ENCODE measurements at regions not wholly inside any gene's neighbourhood (a gene's known extent, or its start where the extent isn't known, plus 50 kb on each side); places are given as distances from the start of the nearest gene placed in this dataset.

DNA sequence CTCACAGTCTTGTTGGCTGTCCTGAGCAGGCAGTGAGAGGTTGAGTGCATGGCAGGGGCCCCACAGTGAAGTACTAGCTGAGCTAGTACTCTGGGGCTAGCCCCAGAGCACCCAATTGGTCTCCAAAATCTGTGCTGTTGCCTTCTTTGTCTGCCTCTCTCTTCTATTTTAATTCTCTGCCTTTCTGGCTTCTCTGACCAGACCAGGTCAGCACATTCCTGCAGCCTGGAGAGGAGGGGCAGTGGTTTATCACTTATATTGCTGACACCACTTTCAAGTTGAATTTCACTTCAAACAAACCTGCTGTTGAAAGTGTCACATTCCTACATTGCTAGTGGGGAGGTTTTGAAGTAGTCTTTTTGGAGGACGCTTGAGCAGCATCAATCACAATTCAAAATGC is 628.7 kb downstream of the PTPRU start:
- no peak for DNase-seq (ENCODE audit: low read depth)
- no peak for TF ChIP-seq CTCF (IDR thresholded peaks at IDR 0.05; ENCODE audit: low read depth, low read length, missing control alignments)
- no peak overlapping the region for H3K4me3 ChIP-seq (ENCODE audit: low read depth, low read length)

- no peak for TF ChIP-seq CTCF (IDR thresholded peaks at IDR 0.05; ENCODE audit: low read depth, low read length, missing control alignments)
- no peak overlapping the region for H3K4me3 ChIP-seq (ENCODE audit: low read depth, low read length)
- no peak for DNase-seq (ENCODE audit: low read depth)
These were observed 628.2 kb downstream of the PTPRU start for GRCh38 chr1:29864431-29865022.

- no peak for TF ChIP-seq CTCF (IDR thresholded peaks at IDR 0.05; ENCODE audit: low read depth, low read length, missing control alignments)
- DNase-seq (ENCODE audit: low read depth), result no peak
These were observed 625.6 kb downstream of the PTPRU start for GRCh38 chr1:29861922-29862321.

GRCh38 chr1:29861446-29861845 is 625.1 kb downstream of the PTPRU start:
- H3K4me3 ChIP-seq (ENCODE audit: low read depth, low read length), result no peak overlapping the region
- TF ChIP-seq CTCF (IDR thresholded peaks at IDR 0.05; ENCODE audit: low read depth, low read length, missing control alignments), result no peak
- no peak for DNase-seq (ENCODE audit: low read depth)

More at GRCh38 chr1:29861922-29862321, 625.6 kb downstream of the PTPRU start:
- no peak overlapping the region for H3K4me3 ChIP-seq (ENCODE audit: low read depth, low read length)

GRCh38 chr1:29860681-29861080 is 624.4 kb downstream of the PTPRU start:
- no peak for TF ChIP-seq CTCF (IDR thresholded peaks at IDR 0.05; ENCODE audit: low read depth, low read length, missing control alignments)
- H3K4me3 ChIP-seq (ENCODE audit: low read depth, low read length), result no peak overlapping the region
- no peak for DNase-seq (ENCODE audit: low read depth)

GRCh38 chr1:29860056-29860455 is 623.7 kb downstream of the PTPRU start:
- no peak overlapping the region for H3K4me3 ChIP-seq (ENCODE audit: low read depth, low read length)
- no peak for TF ChIP-seq CTCF (IDR thresholded peaks at IDR 0.05; ENCODE audit: low read depth, low read length, missing control alignments)
- no peak for DNase-seq (ENCODE audit: low read depth)

DNA sequence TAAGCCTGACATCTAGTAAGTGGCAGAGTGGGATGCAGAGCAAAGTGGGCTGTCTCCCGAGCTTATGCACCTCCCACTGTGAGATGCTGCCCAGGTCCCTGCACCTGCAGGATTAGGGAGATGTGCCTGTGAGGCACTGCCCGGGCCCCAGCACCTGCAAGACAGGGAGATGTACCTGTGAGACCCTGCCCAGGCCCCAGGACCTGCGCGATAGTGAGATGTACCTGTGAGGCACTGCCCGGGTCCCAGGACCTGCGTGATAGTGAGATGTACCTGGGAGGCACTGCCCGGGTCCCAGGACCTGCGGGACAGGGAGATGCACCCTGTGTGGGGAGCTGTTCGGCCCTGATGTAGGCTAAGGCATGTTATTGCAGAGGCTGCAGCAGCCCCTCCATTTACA is 622.8 kb downstream of the PTPRU start:
- no peak overlapping the region for H3K4me3 ChIP-seq (ENCODE audit: low read depth, low read length)
- no peak for TF ChIP-seq CTCF (IDR thresholded peaks at IDR 0.05; ENCODE audit: low read depth, low read length, missing control alignments)
- DNase-seq (ENCODE audit: low read depth), result no peak
